GM18867 (cell line): ENCODE measurements at regions not wholly inside any gene's neighbourhood (a gene's known extent, or its start where the extent isn't known, plus 50 kb on each side); places are given as distances from the start of the nearest gene placed in this dataset.
"Not testable (repeated sequence)": the region's sequence is repeated elsewhere in the genome, so short reads cannot be mapped to it uniquely, and the experiment has no call there.

Experiments used
- ATAC-seq: cut with Tn5 transposase; IDR thresholded peaks from one replicate; pipeline ENCODE4 v1.9.1; 2021; ENCODE audit warnings: mild to moderate bottlenecking, moderate library complexity; ENCODE audit not compliant: unreplicated experiment

DNA sequence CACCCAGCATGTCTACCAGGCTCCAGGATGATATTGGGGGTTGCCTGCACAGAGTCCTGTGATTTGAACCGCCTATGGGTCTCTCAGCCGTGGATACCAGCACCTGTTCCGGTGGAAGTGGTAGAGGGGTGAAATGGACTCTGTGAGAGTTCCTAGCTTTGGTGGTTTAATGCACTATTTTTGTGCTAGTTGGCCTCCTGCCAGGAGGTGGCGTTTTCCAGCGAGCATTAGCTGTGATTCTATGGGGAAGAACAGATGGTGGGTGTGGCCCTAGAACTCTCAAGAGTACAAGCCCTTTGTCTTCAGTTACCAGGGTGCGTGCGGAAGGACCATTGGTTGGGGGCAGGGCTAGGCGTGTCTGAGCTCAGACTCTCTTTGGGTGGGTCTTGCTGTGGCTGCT is 316.9 kb upstream of the AMOT start:
- no peak for ATAC-seq

DNA sequence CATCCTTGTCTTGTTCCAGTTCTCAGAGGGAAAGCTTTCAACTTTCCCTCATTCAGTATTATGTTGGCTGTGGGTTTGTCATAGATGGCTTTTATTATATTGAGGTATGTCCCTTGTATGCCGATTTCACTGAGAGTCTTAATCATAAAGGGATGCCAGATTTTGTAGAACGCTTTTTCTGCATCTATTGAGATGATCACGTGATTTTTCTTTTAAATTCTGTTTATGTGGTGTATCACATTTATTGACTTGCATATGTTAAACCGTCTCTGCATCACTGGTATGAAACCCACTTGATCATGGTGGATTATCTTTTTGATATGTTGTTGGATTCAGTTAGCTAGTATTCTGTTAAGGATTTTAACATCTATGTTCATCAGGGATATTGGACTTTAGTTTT is 313.7 kb upstream of the AMOT start:
- ATAC-seq = not testable (repeated sequence)

DNA sequence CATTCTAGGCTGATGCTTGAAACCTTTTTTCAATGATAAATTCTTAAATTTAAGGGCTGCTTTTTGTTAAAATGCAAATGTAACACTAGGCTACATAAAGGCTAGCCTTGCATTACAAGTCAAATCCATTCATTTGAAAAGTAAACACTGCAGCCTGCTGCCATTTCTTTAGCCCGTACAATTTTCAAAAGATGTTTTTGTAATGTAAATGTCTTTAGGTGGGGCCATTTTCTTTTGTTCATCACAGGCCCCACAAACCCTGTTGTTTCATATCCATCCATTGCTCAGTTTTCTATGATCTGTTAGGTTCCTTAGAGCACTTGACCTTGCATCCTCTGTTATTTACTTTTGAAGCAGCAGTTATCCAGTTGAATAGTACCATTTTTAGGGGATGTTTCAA is 296.2 kb upstream of the AMOT start:
- ATAC-seq = no peak

DNA sequence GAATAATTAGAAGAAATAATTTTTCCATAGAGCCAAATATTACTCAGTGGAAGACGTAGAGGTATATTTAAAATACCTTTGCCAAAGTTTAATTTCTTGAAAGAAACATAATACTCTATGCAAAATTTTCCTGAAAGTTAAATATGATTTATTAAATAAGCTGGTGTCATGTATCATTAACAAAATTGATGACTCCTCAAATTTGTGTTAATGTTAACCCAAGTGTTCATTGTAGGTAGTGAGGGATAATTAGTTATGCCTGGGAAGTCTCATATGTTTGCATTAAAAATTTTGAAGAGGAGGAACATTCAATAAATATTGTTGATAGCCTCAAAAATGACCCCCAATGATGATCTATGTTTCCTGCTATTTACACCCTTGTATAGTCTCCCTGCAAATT is 292.7 kb upstream of the AMOT start:
- no peak for ATAC-seq

DNA sequence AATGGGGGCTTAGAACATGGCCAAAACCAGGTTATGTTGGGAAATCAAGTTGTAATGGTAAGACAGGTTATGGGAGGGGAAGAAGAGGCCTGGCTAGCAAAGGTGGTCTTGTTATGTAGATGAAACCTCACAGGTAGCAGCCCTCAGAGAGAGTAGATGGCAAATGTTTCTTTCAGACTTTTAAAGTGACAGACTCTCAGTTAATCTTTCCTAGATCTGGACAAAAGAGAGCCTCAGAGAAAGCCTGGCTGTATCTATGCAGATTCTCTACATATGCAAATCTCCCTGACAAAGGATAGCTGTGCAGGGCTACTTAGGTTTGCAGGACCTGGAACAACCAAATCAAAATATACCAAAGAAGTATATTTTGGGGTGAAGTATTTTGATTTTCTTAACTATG is 284.1 kb upstream of the AMOT start:
- ATAC-seq = no peak

DNA sequence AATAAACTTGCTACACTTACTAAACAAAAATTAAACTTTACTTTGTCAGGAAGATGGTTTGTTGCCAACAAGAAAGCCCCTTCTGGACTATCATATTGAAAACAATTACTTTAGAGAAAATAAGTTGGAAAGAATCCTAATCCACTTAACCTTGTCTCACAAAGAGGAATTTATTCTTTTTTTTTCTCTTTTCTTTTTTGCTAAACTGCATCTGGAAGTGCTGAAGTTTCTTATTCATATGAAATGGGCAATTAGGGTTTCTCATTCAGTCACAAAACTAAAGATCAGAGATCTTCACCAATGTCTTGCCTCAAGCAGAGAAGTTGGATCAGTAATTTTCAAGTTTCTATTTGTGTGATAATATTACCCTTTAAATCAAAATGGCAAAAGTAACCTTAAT is 234.9 kb upstream of the AMOT start:
- ATAC-seq = no peak

DNA sequence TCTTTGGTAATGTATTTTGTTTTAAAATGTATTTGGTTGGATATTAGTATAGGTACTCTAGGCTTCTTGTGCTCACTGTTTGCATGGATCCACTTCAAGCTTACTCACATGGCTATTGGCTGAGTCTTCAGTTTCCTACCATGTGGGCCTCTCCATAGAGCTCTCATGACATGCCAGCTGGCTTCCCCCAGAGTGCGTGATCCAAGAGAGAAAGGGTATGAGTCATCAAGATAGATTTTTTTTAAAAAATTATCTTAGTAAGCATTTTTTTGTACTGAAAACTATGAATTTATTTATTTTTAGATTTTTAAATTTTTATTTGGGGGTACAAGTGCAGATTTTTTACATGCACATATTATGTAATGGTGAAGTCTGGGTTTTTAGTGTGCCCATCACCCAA is 219.1 kb upstream of the AMOT start:
- no peak for ATAC-seq

DNA sequence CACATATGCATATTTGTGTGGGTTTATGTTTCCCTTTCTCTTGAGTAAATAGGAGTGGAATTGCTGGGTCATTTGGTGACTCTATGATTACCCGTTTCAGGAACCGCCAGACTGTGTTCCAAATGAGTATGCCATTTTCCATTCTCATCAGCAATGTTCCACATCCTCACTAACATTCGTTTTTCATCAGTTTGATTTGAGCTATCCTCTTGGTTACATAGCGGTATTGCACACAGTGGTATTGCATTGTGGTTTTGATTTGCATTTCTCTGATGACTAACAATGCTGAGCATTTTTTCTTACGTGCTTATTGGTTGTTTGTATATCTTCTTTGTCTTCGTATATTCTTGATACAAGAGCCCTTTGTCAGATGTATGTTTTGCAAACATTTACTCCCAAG is 218.0 kb upstream of the AMOT start:
- no peak for ATAC-seq

DNA sequence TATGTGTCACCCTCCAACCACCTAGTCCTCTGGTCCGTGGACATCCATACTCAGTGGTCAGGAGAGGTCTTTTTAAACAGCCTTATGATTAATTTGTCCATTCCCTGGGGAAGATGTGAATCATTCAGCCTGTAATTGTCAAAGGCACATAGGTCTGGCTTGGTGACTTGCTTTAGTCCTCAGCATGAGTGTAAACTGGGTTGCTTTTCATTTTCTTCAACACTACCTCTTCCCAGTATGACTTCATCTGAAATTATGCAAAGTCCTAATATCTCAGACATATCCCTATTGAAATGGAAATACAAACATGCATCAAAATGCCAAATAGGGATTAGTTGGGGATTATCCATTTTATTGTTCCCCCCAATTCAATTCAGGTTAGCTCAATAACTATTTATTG is 208.3 kb upstream of the AMOT start:
- no peak for ATAC-seq

DNA sequence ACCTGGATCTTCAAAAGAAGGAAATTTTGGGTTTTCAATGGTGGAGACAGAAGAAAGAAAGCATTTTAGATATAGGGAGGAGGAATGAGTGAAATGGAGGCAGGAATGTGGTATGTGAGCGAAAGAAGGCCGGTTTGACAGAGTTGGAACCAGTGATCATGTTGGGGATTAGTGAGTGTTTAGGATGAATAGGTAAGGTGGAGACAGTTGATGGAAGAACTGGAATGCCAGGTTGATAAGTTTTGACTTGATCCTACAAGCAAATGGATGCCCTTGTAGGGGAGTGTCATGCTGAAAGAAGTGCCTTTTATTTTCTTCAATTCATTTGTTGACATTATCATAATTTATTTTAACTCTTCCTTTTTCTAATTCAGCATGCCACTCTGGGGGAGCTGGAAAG is 207.8 kb upstream of the AMOT start:
- ATAC-seq = no peak

DNA sequence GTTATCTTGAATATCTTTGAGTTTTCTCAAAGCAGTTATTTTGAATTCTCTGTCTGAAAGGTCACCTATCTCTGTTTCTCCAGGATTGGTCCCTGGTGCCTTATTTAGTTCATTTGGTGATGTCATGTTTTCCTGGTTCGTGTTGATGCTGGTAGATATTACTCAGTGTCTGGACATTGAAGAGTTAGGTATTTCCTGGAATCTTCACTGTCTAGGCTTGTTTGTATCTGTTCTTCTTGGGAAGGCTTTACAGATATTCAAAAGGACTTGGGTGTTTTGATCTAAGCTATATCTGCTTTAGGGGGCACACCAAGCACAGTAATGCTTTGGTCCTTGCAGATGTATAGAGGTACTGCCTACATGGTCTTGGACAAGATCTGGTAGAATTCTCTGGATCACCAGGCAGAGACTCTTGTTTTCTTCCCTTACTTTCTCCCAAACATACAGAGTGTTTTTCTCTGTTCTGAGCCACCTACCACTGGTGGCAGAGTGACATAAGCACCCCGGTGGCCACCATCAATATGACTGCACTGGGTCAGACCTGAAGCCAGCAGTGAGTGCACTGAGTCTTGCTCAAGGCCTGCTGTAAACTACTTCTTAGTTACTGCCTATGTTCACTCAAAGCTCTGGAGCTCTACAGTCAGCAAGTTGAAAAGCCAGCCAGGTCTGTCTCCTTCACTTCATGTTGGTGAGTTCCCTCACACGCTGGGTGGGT is 193.5 kb upstream of the AMOT start:
- ATAC-seq = no peak

DNA sequence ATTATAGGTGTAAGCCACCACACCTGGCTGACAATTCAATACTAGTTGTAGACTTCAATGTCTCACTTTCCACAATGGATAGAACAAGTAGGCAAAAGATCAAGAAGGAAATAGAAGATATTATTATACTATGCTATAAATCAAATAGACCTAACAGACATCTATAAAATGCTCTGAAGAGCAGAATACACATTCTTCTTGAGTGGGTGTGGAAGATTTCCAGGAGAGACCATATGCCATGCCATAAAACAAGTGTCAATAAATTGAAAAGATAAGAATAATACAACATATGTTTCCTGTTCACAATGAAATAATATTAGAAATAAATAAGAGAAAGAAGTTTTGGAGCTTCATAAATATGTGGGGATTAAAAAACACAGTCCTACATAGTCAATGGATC is 179.3 kb upstream of the AMOT start:
- ATAC-seq = no peak

DNA sequence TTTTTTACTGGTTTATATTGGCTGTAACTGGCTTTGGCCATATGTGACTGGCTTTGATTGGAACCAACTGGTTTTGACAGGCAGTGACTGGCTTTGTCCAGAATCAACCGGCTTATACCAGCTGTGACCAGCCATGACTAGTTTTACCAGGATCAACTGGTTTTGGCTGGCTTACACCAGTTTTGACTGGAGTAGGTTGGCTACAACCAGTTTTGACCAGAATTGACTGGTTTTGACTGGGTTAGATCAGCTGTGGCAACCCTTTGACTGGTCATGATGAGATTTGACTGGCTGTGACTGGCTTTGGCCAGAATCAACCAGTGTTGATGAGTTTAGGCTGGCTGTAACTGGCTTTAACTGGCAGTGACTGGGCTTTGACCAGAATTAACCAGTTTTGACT is 169.2 kb upstream of the AMOT start:
- no peak for ATAC-seq

DNA sequence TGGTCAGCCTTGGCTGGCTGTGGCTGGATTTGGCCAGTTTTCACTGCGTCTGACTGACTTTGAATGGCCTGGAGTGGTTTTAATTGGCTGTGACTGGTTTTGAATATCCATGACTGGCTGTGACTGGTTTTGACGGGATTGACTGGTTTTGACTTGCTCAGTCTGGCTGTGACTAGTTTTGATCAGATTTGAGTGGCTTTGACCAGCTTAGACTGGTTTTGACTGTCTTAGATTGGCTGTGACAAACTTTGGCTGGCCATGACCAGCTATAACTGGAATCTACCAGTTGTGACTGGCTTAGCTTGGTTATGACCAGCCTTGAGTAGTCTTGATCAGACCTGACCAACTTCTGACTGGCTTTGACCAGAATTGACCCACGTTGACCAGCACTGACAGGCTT is 168.4 kb upstream of the AMOT start:
- no peak for ATAC-seq

DNA sequence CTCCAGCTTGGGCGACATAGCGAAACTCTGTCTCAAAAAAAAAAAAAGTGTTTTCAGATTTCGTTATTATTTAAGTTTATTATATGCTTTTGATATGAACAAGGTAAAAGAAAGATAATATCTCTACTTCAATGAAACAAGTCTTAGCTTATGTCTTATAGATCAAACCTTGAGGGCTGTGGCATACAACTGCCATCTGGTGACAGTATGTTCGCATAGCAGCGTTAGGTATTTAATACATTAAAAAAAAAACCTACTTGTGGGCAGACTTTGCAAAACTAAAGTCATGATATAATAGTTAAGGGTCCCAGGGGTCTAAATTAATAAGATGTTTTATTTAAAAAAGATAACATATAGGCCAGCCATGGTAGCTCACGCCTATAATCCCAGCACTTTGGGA is 161.2 kb upstream of the AMOT start:
- no peak for ATAC-seq

DNA sequence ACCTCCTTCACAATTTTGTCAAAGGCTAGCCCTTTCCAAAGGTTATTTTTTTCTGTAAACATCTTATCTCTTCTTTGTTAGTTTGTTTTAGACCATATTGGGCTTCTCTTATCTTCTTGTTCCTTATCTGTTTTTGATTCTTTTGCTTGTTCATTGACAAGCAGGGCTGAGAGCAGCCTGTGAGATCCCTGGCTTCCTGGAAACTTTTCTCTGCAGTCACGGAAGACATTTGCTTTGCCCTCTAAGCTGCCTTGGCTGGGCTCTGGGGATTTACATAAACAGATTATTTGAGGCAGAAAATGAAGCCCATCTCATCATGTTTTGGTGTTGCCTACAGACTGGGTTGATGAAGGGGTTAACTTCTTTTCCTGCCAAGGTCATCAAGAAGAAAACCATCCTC is 157.4 kb upstream of the AMOT start:
- ATAC-seq = no peak

DNA sequence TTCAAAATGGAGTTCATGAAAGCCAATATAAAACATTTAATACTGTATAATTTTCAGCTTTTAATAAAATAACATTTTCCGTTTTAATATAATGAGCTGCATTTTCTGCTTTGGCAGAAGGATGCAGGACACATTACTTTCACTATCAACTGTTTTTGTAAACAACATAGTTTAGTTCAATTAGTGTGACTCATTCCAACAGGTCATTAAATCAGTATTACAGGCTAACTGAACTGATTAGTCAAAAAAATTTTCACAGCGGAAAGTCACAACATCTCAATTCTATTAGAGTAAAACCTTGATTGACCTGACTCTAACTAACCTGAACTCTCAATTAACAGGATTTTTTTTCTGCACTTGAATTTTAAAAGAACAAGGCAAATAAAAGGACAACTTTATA is 151.2 kb upstream of the AMOT start:
- no peak for ATAC-seq

DNA sequence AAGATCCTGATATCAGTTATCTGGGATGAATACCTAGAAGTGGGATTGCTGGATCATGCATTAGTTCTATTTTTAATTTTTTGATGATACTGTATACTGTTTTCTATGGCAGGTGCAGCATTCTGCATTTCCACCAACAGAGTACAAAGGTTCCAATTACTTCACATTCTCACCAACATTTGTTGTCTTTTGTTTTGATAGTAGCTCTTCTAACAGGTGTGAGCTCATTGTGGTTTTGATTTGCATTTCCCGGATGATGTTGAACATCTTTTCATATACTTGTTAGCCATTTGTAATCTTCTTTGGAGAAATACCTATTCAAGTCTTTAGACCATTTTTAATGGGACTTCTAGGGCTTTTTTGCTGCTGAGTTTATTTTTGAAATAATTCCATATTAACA is 139.2 kb upstream of the AMOT start:
- ATAC-seq = peak; percentile 52

DNA sequence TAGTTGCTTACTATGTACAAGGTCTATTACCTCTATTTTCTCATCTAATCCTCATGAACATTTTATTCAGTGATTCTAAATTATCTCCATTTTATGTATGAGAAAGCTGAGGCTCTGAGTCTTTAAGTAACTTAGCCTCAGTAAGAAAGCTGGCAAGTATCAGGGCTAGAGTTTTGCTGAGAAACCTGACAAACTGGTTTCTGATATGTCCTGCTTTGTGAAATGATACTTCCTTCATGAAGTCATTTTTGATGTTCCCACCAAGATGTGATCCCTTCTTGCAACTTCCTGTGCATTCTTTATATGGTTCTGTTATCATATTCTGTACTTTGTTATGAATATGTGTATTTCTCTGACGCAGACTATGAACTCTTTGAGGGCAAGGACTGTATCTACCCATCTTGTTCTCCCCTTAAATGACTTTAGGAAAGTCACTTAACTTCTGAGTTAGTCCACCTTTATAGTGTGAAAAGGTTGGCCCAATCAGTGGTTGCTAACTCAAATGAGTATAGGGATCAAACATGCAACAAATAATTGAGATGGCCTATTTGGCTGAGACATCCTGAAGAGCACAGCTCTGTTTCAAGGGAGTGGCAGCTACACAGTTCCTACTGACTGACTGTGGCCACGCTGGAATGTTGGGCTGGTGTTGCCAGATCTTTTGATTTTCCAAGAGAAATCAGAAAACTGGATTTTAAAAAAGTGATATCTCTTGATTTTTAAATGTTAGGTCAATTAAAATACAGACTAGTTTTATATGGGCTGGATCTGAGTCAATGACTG is 127.9 kb upstream of the AMOT start:
- no peak for ATAC-seq

DNA sequence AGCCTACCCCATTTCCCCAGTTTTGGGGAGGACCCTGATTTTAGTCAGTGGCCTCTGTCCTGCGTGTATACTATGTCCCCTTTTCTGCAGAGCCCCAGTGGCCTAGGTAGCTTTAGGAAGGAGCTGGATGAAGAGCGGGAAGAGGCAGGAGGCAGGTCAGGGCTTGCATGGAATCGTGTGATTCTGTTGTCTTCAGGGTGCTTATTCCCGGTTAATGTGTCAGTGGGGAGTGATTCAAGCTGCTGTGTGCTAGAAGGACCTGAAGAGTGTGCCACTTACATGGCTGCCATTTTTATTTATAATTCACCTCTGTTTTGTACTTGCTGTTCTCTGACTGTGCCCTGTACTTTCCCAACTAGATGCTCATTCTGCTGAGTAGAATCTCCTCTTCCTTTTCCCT is 127.3 kb upstream of the AMOT start:
- ATAC-seq = no peak

DNA sequence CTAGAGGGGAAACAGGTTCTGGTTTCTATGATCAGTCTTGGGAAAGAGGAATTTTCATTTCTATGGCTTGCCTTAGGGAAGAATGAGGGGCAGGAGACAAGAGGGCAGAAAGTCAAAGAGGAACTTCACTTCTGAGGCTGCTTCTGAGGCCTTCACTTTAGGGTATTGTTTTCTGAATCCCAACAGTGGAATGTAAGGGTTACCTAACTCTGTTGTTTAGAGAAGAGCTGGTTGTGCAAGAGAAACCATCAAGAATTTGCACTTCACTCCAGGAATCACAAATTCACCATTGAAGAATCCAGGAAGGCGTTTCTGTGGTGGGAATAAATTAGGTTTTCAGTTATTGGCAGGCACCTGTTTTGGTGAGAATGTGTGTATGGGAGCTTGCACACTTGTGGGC is 126.7 kb upstream of the AMOT start:
- no peak for ATAC-seq

DNA sequence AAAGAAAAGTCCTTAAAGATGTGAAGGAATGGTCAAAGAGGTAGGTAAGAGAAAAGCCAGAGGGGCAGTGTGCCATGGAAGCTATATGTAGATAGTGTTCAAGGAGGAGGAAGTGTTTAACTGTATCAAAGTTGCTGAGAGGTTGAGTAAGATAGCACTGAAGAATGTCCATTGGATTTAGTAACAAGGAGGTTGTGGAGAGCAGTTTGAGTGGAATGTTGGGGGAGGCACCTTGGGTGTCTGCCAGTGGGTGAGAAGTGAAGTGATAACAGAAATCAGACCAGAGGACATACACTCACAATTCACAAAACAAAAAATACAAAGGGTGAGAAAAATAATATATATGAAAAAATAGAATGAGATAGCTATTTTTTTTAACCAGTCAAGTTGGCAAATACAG is 121.3 kb upstream of the AMOT start:
- no peak for ATAC-seq
